HCT116 (cell line): ENCODE measurements at regions not wholly inside any gene's neighbourhood (a gene's known extent, or its start where the extent isn't known, plus 50 kb on each side); places are given as distances from the start of the nearest gene placed in this dataset.

ENCODE experiments used
- ATAC-seq: fragments of 200-7000 bp; cut with Tn5 transposase; 2 replicates; pipeline ENCODE4 v1.9.1; 2020; ENCODE audit warnings: mild to moderate bottlenecking, moderate library complexity
- BruUV-seq: library from RNA; stranded (reverse); fragments of 400-500 nt; replicated peaks from 2 replicates; lab custom pipeline; 2021; lab: Mats Ljungman, UMichigan
- CTCF ChIA-PET: fragments of 300-600 bp; sonication (Branson Sonifier 250); formaldehyde crosslinking; loops from one replicate; lab custom pipeline; 2021; ENCODE audit warnings: antibody characterized with exemption; lab: Charles Lee
- POLR2A ChIA-PET: fragments of 300-600, 350-600 bp; sonication (Branson Sonifier 250); formaldehyde crosslinking; loops from one replicate; lab custom pipeline; 2021; ENCODE audit warnings: antibody characterized with exemption; lab: Charles Lee
- RAD21 ChIA-PET, 2 experiments: fragments of 300-600 bp; sonication (Branson Sonifier 250); formaldehyde crosslinking; loops; one replicate each; lab custom pipeline; 2023; ENCODE audit warnings: low total read pairs in 2 of 2; ENCODE audit not compliant: uncharacterized antibody in 2 of 2, unreplicated experiment in 2 of 2, low non-redundant PET in 1 of 2; lab: Charles Lee
- DNase-seq: peaks from one replicate; pipeline ENCODE4 v3.0.0-alpha.2; 2010; ENCODE audit warnings: low read depth, low spot score
- H2AFZ ChIP-seq: fragments of 200-600 bp; shearing (Covaris generic), sonication (generic); 2 replicates; pipeline ENCODE4 v1.6.1; 2017; ENCODE audit warnings: low read depth, mixed run types, mixed read lengths, antibody characterized with exemption, low read length; ENCODE audit not compliant: poor library complexity, severe bottlenecking
- H3K27ac ChIP-seq: 2 replicates; pipeline ENCODE4 v1.5.1; 2012; ENCODE audit warnings: low read depth, low read length
- H3K27me3 ChIP-seq: fragments of 200-600 bp; sonication (generic); 2 replicates; pipeline ENCODE4 v1.6.1; 2016; ENCODE audit warnings: mixed run types, low read length, mixed read lengths; ENCODE audit not compliant: insufficient read depth
- H3K36me3 ChIP-seq, 2 experiments: fragments of 200-500 bp in 1 of 2; fragments of 200-600 bp in 1 of 2; sonication (Bioruptor generic) in 1 of 2; sonication (generic) in 1 of 2; 2 replicates each; pipeline versions ENCODE4 v1.5.1 to v1.6.1; 2014 to 2016; ENCODE audit warnings: low read length in 2 of 2, inconsistent platforms in 1 of 2, mixed read lengths in 1 of 2, mixed run types in 1 of 2; ENCODE audit not compliant: insufficient read depth in 2 of 2, control insufficient read depth in 1 of 2
- H3K4me1 ChIP-seq, 2 experiments: fragments of 200-600 bp in 1 of 2; sonication (generic) in 1 of 2; 2 replicates each; pipeline versions ENCODE4 v1.5.1 to v1.6.1; 2012 to 2017; ENCODE audit warnings: low read length in 2 of 2, inconsistent platforms in 1 of 2, mild to moderate bottlenecking in 1 of 2, mixed read lengths in 1 of 2, mixed run types in 1 of 2, moderate library complexity in 1 of 2; ENCODE audit not compliant: insufficient read depth in 2 of 2, control insufficient read depth in 1 of 2
- H3K4me2 ChIP-seq: fragments of 200-600 bp; sonication (generic); 2 replicates; pipeline ENCODE4 v1.6.1; 2017; ENCODE audit warnings: mixed run types, low read length, mixed read lengths
- H3K4me3 ChIP-seq, 2 experiments: fragments of 200-600 bp in 1 of 2; sonication (generic) in 1 of 2; replicated peaks in 1 of 2; 2 replicates each; pipeline ENCODE4 v1.5.1; 2011 to 2016; ENCODE audit warnings: low read length in 2 of 2, control low read depth in 1 of 2, low read depth in 1 of 2, mild to moderate bottlenecking in 1 of 2, mixed read lengths in 1 of 2, mixed run types in 1 of 2
- H3K79me2 ChIP-seq: fragments of 200-600 bp; sonication (generic); 2 replicates; pipeline ENCODE4 v1.6.1; 2017; ENCODE audit warnings: mild to moderate bottlenecking, mixed run types, low read length, moderate library complexity, mixed read lengths; ENCODE audit not compliant: insufficient read depth
- H3K9ac ChIP-seq: fragments of 200-600 bp; sonication (generic); 2 replicates; pipeline ENCODE4 v1.6.1; 2016; ENCODE audit warnings: low read length, mixed read lengths
- H3K9me2 ChIP-seq: fragments of 200-600 bp; sonication (generic), shearing (Covaris generic); 2 replicates; pipeline ENCODE4 v1.6.1; 2017; ENCODE audit warnings: mixed run types, mild to moderate bottlenecking, moderate library complexity; ENCODE audit not compliant: insufficient read depth
- H3K9me3 ChIP-seq, 2 experiments: fragments of 200-500 bp in 1 of 2; fragments of 200-600 bp in 1 of 2; sonication (Bioruptor generic) in 1 of 2; sonication (generic) in 1 of 2; 2 replicates each; pipeline ENCODE4 v1.6.1; 2014 to 2017; ENCODE audit warnings: low read length in 2 of 2, mixed read lengths in 2 of 2, inconsistent platforms in 1 of 2, low read depth in 1 of 2, mild to moderate bottlenecking in 1 of 2, mixed run types in 1 of 2, moderate library complexity in 1 of 2; ENCODE audit not compliant: control insufficient read depth in 1 of 2, insufficient read depth in 1 of 2
- H4K20me1 ChIP-seq: fragments of 200-600 bp; sonication (generic), shearing (Covaris generic); 2 replicates; pipeline ENCODE4 v1.6.1; 2017; ENCODE audit warnings: mixed run types, mild to moderate bottlenecking, moderate library complexity; ENCODE audit not compliant: insufficient read depth
- CBX3 ChIP-seq: IDR thresholded peaks from 2 replicates; pipeline ENCODE4 v1.6.1; 2012; ENCODE audit warnings: low read depth
- CEBPB ChIP-seq: IDR thresholded peaks from 2 replicates; pipeline ENCODE4 v1.6.1; 2012; ENCODE audit warnings: low read depth
- EGR1 ChIP-seq: IDR thresholded peaks from 2 replicates; pipeline ENCODE4 v1.6.1; 2012; ENCODE audit warnings: low read depth
- ELF1 ChIP-seq: IDR thresholded peaks from 2 replicates; pipeline ENCODE4 v1.6.1; 2012; ENCODE audit warnings: low read depth, borderline replicate concordance
- EZH2 ChIP-seq: fragments of 200-600 bp; sonication (generic); IDR thresholded peaks from 2 replicates; pipeline ENCODE4 v1.6.1; 2017; ENCODE audit warnings: antibody characterized with exemption, mixed run types
- EZH2phosphoT487 ChIP-seq: fragments of 200-600 bp; IDR thresholded peaks from 2 replicates; pipeline ENCODE4 v1.6.1; 2018; ENCODE audit warnings: antibody characterized with exemption, borderline replicate concordance
- FOSL1 ChIP-seq: IDR thresholded peaks from 2 replicates; pipeline ENCODE4 v1.6.1; 2012; ENCODE audit warnings: low read depth
- JUND ChIP-seq: IDR thresholded peaks from 2 replicates; pipeline ENCODE4 v1.6.1; 2012
- POLR2A ChIP-seq: IDR thresholded peaks from 2 replicates; pipeline ENCODE4 v1.7.0; 2011; ENCODE audit warnings: borderline replicate concordance; ENCODE audit not compliant: insufficient read depth, insufficient read length; ENCODE audit errors: extremely low read depth
- POLR2AphosphoS5 ChIP-seq: IDR thresholded peaks from 2 replicates; pipeline ENCODE4 v1.6.1; 2011; ENCODE audit warnings: mild to moderate bottlenecking, low read depth, low read length, moderate library complexity
- REST ChIP-seq: IDR thresholded peaks from 2 replicates; pipeline ENCODE4 v1.6.1; 2012; ENCODE audit warnings: low read depth
- SIN3A ChIP-seq: IDR thresholded peaks from 2 replicates; pipeline ENCODE4 v1.6.1; 2012; ENCODE audit warnings: low read depth
- SRF ChIP-seq: IDR thresholded peaks from 2 replicates; pipeline ENCODE4 v1.6.1; 2012; ENCODE audit warnings: low read depth
- TCF7L2 ChIP-seq: IDR thresholded peaks from 2 replicates; pipeline ENCODE4 v1.7.0; 2011; ENCODE audit warnings: borderline replicate concordance, inconsistent platforms; ENCODE audit not compliant: insufficient read depth, insufficient read length; ENCODE audit errors: extremely low read depth
- YY1 ChIP-seq: IDR thresholded peaks from 2 replicates; pipeline ENCODE4 v1.6.1; 2011; ENCODE audit warnings: low read length, low read depth, moderate library complexity, mild to moderate bottlenecking; ENCODE audit not compliant: insufficient replicate concordance; ENCODE audit errors: extremely low read depth
- ZBTB33 ChIP-seq: IDR thresholded peaks from 2 replicates; pipeline ENCODE4 v1.6.1; 2011; ENCODE audit warnings: mild to moderate bottlenecking, low read length, moderate library complexity; ENCODE audit not compliant: insufficient replicate concordance; ENCODE audit errors: extremely low read depth
- ZFX ChIP-seq: fragments of 450-650 bp; IDR thresholded peaks from 2 replicates; pipeline ENCODE4 v1.6.1; 2017
- ZNF274 ChIP-seq: fragments of 200-500 bp; sonication (Bioruptor generic); IDR thresholded peaks from 2 replicates; pipeline ENCODE4 v1.6.1; 2014; ENCODE audit warnings: mild to moderate bottlenecking, low read depth, low read length, inconsistent platforms
- intact Hi-C: fragments of 100-400 bp; cut with micrococcal nuclease; formaldehyde crosslinking; loops from 2 replicates; pipeline ENCODE4 v1.10.0; 2022

- POLR2A ChIA-PET: no interaction called here
- intact Hi-C loops: no loop called here
- no peak for ATAC-seq
- Histone ChIP-seq H3K4me1 (peaks cover 0 to 7% of the 10 kb centered on the region in 2 experiments; a peak in 2 of 4 replicates), H4K20me1 (no peaks in the 10 kb centered on the region), H3K27ac (no peak overlapping the region), H3K9me2 (no peaks in the 10 kb centered on the region), H3K9ac (no peak overlapping the region), H2AFZ (no peak overlapping the region), H3K27me3 (no peaks in the 10 kb centered on the region), H3K9me3 (0 out of 4 replicates have a peak, but pooled peaks cover 0 to 3% of the 10 kb centered on the region in 2 experiments), H3K4me2 (no peak overlapping the region), H3K79me2 (no peaks in the 10 kb centered on the region), H3K36me3 (no peaks in the 10 kb centered on the region), H3K4me3 (no peak overlapping the region)
- RAD21 ChIA-PET: no interaction called here
- no TSS peak for BruUV-seq
- CTCF ChIA-PET: no interaction called here
- DNase-seq: no peak
- TF ChIP-seq CBX3 (no peak), POLR2A (no peak), EZH2 (no peak), SRF (no peak), EZH2phosphoT487 (no peak), ZFX (no peak), EGR1 (no peak)
Measured at GRCh38 chr5:87831499-87831898, 418.8 kb upstream of the CCNH start.

GRCh38 chr5:87829217-87829551 lies 416.5 kb upstream of the CCNH start:
- Histone ChIP-seq H3K27ac (no peak overlapping the region), H2AFZ (peak overlapping the region; percentile 40), H3K9me3 (0 out of 4 replicates have a peak, but pooled peaks cover 0 to 3% of the 10 kb centered on the region in 2 experiments), H4K20me1 (no peaks in the 10 kb centered on the region), H3K4me2 (peak overlapping the region; percentile 9; the same call in 1 of the 2 replicates), H3K4me3 (no peak overlapping the region), H3K36me3 (no peaks in the 10 kb centered on the region), H3K4me1 (peaks cover 0 to 7% of the 10 kb centered on the region in 2 experiments; a peak in 2 of 4 replicates), H3K79me2 (no peaks in the 10 kb centered on the region), H3K9ac (no peak overlapping the region), H3K9me2 (no peaks in the 10 kb centered on the region), H3K27me3 (no peaks in the 10 kb centered on the region)
- no TSS peak for BruUV-seq
- RAD21 ChIA-PET: no interaction called here
- ATAC-seq: no peak
- POLR2A ChIA-PET: no interaction called here
- intact Hi-C loops: no loop called here
- CTCF ChIA-PET: interaction anchor here (1.3 kb wide), 1 partner anchor 16 kb away, joined by 4 read pairs; no protein-coding TSS in a partner anchor
- DNase-seq: peak; percentile 6
- TF ChIP-seq FOSL1 (no peak), ZBTB33 (no peak), EGR1 (no peak), SIN3A (no peak), SRF (no peak), TCF7L2 (no peak), YY1 (no peak), CEBPB (no peak), REST (no peak), ELF1 (no peak), EZH2 (no peak), POLR2AphosphoS5 (no peak), JUND (no peak), ZNF274 (no peak)
